ENCODE measurements at regions not wholly inside any gene's neighbourhood (a gene's known extent, or its start where the extent isn't known, plus 50 kb on each side); places are given as distances from the start of the nearest gene placed in this dataset.
A peak's percentile ranks its signal among the peaks of the same experiment; 100 is the strongest.

GRCh38 chr2:8134473-8134932 is 547.4 kb upstream of the ID2 start:
- TF ChIP-seq CTCF (IDR thresholded peaks at IDR 0.05) = no peak

DNA sequence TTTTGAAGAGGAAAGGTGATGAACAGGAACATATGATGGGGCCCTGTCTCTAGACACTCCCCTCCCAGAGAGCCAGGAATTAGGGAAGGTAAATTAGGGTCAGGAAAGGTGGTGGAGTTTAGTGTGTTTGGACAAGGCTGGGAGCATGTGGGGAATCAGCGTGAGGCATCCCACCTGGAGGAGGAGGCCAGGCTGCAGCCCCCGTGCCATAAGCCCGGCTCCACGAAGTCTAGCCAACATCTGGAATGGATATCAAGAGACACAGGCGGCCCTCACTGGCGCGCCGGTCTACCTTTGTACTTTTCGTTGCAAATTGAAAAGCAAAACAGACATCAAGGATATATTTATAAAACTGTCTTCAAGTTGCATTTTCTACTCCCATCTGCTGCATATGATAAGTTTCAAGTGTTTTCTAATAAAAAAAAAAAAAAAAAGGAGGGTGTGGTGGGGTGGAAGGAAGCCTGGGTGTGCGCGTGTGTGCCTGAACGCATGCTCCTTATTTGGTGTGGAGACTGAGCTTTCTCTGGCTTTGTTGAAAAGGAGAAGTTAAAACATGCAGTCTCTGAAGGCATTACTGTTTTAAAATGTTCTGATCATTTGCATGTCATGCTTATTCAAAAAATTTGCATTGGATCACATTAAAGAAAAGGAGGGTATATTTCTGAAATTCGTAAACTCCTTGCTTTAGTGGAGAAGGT is 546.7 kb upstream of the ID2 start:
- H3K4me1 Mint-ChIP-seq (ENCODE audit: low read depth) = peaks cover 12% of the 10 kb centered on the region; the same call in 1 of the 2 replicates
- peaks cover 2% of the 10 kb centered on the region for H3K27me3 Mint-ChIP-seq (ENCODE audit: insufficient read depth)
- no peak for DNase-seq
- H3K9me3 Mint-ChIP-seq = no peaks in the 10 kb centered on the region
- H3K27ac Mint-ChIP-seq = no peak overlapping the region
- H3K4me3 Mint-ChIP-seq = no peak overlapping the region
- no peaks in the 10 kb centered on the region for H3K36me3 Mint-ChIP-seq (ENCODE audit: low read depth)
- no peak for TF ChIP-seq CTCF (IDR thresholded peaks at IDR 0.05)

More at GRCh38 chr2:8134473-8134932, 547.4 kb upstream of the ID2 start:
- Mint-ChIP-seq H3K9me3 (no peaks in the 10 kb centered on the region), H3K4me1 (ENCODE audit: low read depth) (peaks cover 7% of the 10 kb centered on the region; the same call in 1 of the 2 replicates), H3K36me3 (ENCODE audit: low read depth) (no peaks in the 10 kb centered on the region), H3K27me3 (ENCODE audit: insufficient read depth) (peaks cover 2% of the 10 kb centered on the region), H3K27ac (no peak overlapping the region), H3K4me3 (no peak overlapping the region)
- DNase-seq = no peak

- Mint-ChIP-seq H3K27ac (no peak overlapping the region), H3K9me3 (no peaks in the 10 kb centered on the region), H3K4me1 (ENCODE audit: low read depth) (peaks cover 12% of the 10 kb centered on the region; the same call in 1 of the 2 replicates), H3K27me3 (ENCODE audit: insufficient read depth) (peaks cover 2% of the 10 kb centered on the region), H3K4me3 (no peak overlapping the region), H3K36me3 (ENCODE audit: low read depth) (no peaks in the 10 kb centered on the region)
- DNase-seq = no peak
- TF ChIP-seq CTCF (IDR thresholded peaks at IDR 0.05) = no peak
Observed at GRCh38 chr2:8137801-8138200, 544.1 kb upstream of the ID2 start.

DNA sequence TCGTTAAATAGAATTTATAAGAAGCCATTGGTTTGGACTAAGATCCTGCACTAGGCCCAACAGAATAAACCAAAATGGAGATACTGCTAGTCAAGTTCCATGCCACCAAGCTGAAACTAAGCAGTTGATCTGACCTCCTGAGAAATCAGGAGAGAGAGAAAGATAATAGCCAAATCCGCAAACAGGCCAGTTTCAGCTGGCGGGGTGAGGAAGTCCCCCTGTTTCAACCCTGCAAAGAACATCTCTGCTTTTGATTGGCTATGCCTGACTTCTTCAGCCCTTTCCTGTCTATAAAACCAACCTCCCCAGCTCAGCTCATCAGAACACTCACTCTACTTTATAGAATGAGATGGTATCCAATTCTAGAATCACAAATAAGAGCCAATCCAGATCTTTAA is 543.3 kb upstream of the ID2 start:
- no peak for DNase-seq
- no peaks in the 10 kb centered on the region for H3K36me3 Mint-ChIP-seq (ENCODE audit: low read depth)
- no peak for TF ChIP-seq CTCF (IDR thresholded peaks at IDR 0.05)

DNA sequence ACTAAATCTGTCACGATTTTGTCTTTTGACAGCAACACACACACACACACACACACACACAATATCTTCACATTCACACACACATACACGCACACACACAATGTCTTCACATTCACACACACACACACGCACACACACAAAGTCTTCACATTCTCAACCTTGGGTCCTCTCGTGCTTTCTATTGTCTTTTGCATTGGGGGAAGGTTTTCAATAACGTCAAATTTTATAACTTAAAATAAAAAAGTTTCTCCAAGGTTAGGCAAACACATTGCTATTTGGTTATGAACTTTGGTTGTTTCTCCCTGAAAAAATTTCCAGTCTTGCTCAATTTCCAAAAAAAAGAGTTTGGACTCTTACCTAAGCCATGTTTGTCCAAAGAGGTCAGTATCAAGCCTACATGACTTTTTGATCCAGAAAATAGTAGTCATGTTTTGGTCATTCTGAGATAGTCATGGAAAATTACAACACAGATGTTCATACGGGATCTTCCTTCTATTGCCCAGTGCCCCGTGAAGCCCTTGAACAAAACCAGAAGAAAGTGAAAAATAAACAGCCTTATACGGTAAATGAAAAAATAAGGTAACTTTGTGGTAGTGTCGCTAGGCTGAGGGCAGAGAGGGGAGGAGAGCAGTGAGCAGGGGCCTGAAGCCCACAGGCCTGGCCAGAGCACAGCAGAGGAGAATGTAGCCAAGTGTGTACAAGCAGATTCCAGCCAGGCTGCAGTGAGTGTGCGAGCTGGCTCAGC is 542.8 kb upstream of the ID2 start:
- H3K9me3 Mint-ChIP-seq = no peaks in the 10 kb centered on the region
- H3K4me3 Mint-ChIP-seq = peak overlapping the region; percentile 27; the same call in 1 of the 2 replicates
- H3K36me3 Mint-ChIP-seq (ENCODE audit: low read depth) = no peaks in the 10 kb centered on the region
- no peaks in the 10 kb centered on the region; the same call in none of the 2 replicates for H3K27me3 Mint-ChIP-seq (ENCODE audit: insufficient read depth)
- DNase-seq = no peak
- peaks cover 14% of the 10 kb centered on the region for H3K4me1 Mint-ChIP-seq (ENCODE audit: low read depth)
- H3K27ac Mint-ChIP-seq = peak overlapping the region; percentile 32; the same call in 1 of the 2 replicates
- TF ChIP-seq CTCF (IDR thresholded peaks at IDR 0.05) = no peak

More for the DNA sequence above, 543.3 kb upstream of the ID2 start:
- Mint-ChIP-seq H3K4me1 (ENCODE audit: low read depth) (peaks cover 12% of the 10 kb centered on the region; the same call in 1 of the 2 replicates), H3K9me3 (no peaks in the 10 kb centered on the region), H3K27me3 (ENCODE audit: insufficient read depth) (no peaks in the 10 kb centered on the region; the same call in none of the 2 replicates), H3K27ac (no peak overlapping the region), H3K4me3 (no peak overlapping the region)

All from HFFc6 (cell line).